NCI-H2196 treated with DMSO at 0.1 percent for 48 hours (cell line): ENCODE measurements at regions not wholly inside any gene's neighbourhood (a gene's known extent, or its start where the extent isn't known, plus 50 kb on each side); places are given as distances from the start of the nearest gene placed in this dataset.
"Not testable (repeated sequence)": the region's sequence is repeated elsewhere in the genome, so short reads cannot be mapped to it uniquely, and the experiment has no call there.

Experiments used
- DNase-seq: peaks from one replicate; lab custom pipeline; 2025; ENCODE audit not compliant: unreplicated experiment; lab: John Stamatoyannopoulos, UW

GRCh38 chr6:37580176-37580955, 80.7 kb upstream of the CCDC167 start:
- DNase-seq: no peak

- DNase-seq: no peak
Observed at GRCh38 chr6:37579444-37580067, 79.9 kb upstream of the CCDC167 start.

GRCh38 chr6:37578104-37578503, 78.4 kb upstream of the CCDC167 start:
- no peak for DNase-seq

GRCh38 chr6:37576336-37576737, 76.6 kb upstream of the CCDC167 start:
- DNase-seq: no peak

GRCh38 chr6:37575221-37575620, 75.5 kb upstream of the CCDC167 start:
- DNase-seq: no peak

GRCh38 chr6:37572334-37572733, 72.6 kb upstream of the CCDC167 start:
- no peak for DNase-seq

GRCh38 chr6:37570482-37571133, 70.9 kb upstream of the CCDC167 start:
- no peak for DNase-seq

GRCh38 chr6:37569743-37570481, 70.2 kb upstream of the CCDC167 start:
- no peak for DNase-seq

GRCh38 chr6:37569317-37569716, 69.6 kb upstream of the CCDC167 start:
- DNase-seq: no peak

GRCh38 chr6:37566950-37567349, 67.3 kb upstream of the CCDC167 start:
- no peak for DNase-seq

GRCh38 chr6:37566111-37566949, 66.6 kb upstream of the CCDC167 start:
- DNase-seq: peak; percentile 54

- DNase-seq: peak; percentile 19
Observed at GRCh38 chr6:37565267-37566110, 65.8 kb upstream of the CCDC167 start.

- DNase-seq: not testable (repeated sequence)
Observed at GRCh38 chr6:37562926-37563288, 63.2 kb upstream of the CCDC167 start.

GRCh38 chr6:37561361-37561760, 61.7 kb upstream of the CCDC167 start:
- DNase-seq: no peak

GRCh38 chr6:37560737-37561103, 61.0 kb upstream of the CCDC167 start:
- DNase-seq: no peak

GRCh38 chr6:37559501-37559900, 59.8 kb upstream of the CCDC167 start:
- DNase-seq: no peak

GRCh38 chr6:37559050-37559449, 59.4 kb upstream of the CCDC167 start:
- no peak for DNase-seq

- no peak for DNase-seq
Observed at GRCh38 chr6:37558646-37559045, 59.0 kb upstream of the CCDC167 start.

- DNase-seq: no peak
Observed at GRCh38 chr6:37558168-37558567, 58.5 kb upstream of the CCDC167 start.

- no peak for DNase-seq
Observed at GRCh38 chr6:37557645-37558114, 58.0 kb upstream of the CCDC167 start.
